Keratinocyte (primary cell): ENCODE measurements at regions not wholly inside any gene's neighbourhood (a gene's known extent, or its start where the extent isn't known, plus 50 kb on each side); places are given as distances from the start of the nearest gene placed in this dataset.

ENCODE experiments used
- EZH2 ChIP-seq: IDR thresholded peaks from one replicate; pipeline ENCODE4 v1.6.1; 2012; ENCODE audit warnings: inconsistent platforms, mild to moderate bottlenecking, low read length, moderate library complexity
- TF ChIP-seq, protein P1 (sequence below), 3 experiments: IDR thresholded peaks in 1 of 3; conservative IDR thresholded peaks in 1 of 3; optimal IDR thresholded peaks in 1 of 3; 2 replicates in 2 of 3; 3 replicates in 1 of 3; pipeline versions ENCODE3 to v1.5.1; 2011; ENCODE audit warnings: low read length in 3 of 3, mild to moderate bottlenecking in 3 of 3, moderate library complexity in 2 of 3, control low read depth in 1 of 3, inconsistent platforms in 1 of 3; ENCODE audit not compliant: insufficient read depth in 2 of 3; ENCODE audit errors: extremely low read depth in 1 of 3

DNA sequence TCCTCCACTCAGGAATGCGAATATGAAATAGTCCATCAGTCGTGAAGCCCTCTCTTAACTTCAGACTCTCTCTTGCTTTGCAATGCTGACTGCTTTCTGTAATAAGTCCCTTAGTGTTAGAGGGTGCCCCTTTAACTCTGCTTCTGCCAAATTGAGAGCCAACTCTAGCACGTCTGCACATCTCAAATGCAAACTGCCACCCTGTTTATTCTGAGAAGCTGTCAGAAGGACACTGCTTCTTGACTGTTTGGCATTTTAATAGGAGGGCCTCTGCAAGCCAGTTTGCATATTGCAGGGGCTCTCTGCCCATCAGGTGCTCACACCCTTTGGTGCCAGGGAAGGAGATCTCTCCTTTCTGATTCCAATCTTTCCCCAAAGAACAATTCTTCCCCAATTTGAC, 589.8 kb upstream of the CDH4 start:
- TF ChIP-seq, protein P1, sequence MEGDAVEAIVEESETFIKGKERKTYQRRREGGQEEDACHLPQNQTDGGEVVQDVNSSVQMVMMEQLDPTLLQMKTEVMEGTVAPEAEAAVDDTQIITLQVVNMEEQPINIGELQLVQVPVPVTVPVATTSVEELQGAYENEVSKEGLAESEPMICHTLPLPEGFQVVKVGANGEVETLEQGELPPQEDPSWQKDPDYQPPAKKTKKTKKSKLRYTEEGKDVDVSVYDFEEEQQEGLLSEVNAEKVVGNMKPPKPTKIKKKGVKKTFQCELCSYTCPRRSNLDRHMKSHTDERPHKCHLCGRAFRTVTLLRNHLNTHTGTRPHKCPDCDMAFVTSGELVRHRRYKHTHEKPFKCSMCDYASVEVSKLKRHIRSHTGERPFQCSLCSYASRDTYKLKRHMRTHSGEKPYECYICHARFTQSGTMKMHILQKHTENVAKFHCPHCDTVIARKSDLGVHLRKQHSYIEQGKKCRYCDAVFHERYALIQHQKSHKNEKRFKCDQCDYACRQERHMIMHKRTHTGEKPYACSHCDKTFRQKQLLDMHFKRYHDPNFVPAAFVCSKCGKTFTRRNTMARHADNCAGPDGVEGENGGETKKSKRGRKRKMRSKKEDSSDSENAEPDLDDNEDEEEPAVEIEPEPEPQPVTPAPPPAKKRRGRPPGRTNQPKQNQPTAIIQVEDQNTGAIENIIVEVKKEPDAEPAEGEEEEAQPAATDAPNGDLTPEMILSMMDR (optimal IDR thresholded peaks at IDR 0.05 in 1 of 3, IDR thresholded peaks at IDR 0.05 in 1 of 3, conservative IDR thresholded peaks at IDR 0.05 in 1 of 3; ENCODE audit: extremely low read depth in 1 of 3, insufficient read depth in 2 of 3, low read length in 3 of 3) = no peak
- TF ChIP-seq EZH2 = no peak
